ENCODE measurements at regions not wholly inside any gene's neighbourhood (a gene's known extent, or its start where the extent isn't known, plus 50 kb on each side); places are given as distances from the start of the nearest gene placed in this dataset.

DNA sequence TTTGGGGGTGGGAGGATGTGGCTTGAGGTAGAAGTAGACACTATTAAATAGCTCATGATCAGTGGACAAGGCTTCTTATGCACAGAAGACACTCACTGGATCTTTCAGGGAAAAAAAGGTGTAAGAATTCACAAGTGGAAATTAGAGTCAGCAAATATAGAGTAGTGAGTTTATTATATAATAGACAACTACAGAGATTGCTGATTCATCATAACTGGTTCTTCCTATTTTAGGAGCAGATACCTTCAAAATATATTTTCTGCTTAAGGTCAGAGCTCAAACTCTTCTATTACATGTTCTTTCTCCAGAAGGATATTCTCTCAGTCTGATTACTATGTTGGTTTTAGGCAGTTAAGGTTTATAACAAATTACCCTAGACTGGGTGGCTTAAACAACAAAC lies 646.9 kb upstream of the CDH7 start:
- TF ChIP-seq, protein P1, sequence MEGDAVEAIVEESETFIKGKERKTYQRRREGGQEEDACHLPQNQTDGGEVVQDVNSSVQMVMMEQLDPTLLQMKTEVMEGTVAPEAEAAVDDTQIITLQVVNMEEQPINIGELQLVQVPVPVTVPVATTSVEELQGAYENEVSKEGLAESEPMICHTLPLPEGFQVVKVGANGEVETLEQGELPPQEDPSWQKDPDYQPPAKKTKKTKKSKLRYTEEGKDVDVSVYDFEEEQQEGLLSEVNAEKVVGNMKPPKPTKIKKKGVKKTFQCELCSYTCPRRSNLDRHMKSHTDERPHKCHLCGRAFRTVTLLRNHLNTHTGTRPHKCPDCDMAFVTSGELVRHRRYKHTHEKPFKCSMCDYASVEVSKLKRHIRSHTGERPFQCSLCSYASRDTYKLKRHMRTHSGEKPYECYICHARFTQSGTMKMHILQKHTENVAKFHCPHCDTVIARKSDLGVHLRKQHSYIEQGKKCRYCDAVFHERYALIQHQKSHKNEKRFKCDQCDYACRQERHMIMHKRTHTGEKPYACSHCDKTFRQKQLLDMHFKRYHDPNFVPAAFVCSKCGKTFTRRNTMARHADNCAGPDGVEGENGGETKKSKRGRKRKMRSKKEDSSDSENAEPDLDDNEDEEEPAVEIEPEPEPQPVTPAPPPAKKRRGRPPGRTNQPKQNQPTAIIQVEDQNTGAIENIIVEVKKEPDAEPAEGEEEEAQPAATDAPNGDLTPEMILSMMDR (IDR thresholded peaks at IDR 0.05; ENCODE audit: poor library complexity, severe bottlenecking), result no peak
- no peak for TF ChIP-seq EP300 (conservative IDR thresholded peaks at IDR 0.05; ENCODE audit: poor library complexity, severe bottlenecking)
- TF ChIP-seq EZH2 (IDR thresholded peaks at IDR 0.05; ENCODE audit: borderline replicate concordance, insufficient read depth, low read length, poor library complexity, severe bottlenecking), result no peak
- TF ChIP-seq MXI1 (conservative IDR thresholded peaks at IDR 0.05; ENCODE audit: poor library complexity, severe bottlenecking), result no peak

Data from neural cell (in vitro differentiated cells).